ENCODE measurements at regions not wholly inside any gene's neighbourhood (a gene's known extent, or its start where the extent isn't known, plus 50 kb on each side); places are given as distances from the start of the nearest gene placed in this dataset.
"Not testable (repeated sequence)": the region's sequence is repeated elsewhere in the genome, so short reads cannot be mapped to it uniquely, and the experiment has no call there.

DNA sequence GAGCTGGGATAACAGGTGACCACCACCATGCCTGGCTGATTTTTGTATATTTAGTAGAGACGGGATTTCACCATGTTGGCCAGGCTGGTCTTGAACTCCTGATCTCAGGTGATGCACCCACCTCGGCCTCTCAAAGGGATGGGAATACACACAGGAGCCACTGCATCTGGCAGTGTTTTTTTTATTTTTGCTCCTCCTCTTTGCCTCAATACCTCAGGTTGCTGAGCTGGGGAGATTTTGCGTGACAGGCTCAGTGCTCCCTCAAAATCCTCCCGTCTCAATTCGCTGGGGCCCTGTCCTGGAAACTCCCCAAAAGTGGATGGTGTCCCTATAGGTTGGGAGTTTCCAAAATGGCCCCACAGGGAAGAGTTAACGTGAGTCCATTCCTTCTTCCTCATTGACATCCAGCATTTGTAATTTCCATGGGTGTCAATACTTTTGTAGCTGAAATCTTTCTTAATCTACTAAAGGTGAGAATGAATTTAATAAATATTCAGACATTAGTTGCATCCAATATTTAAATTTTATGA is 71.8 kb downstream of the GGTLC2 start:
- no peak for DNase-seq (ENCODE audit: low spot score)

DNA sequence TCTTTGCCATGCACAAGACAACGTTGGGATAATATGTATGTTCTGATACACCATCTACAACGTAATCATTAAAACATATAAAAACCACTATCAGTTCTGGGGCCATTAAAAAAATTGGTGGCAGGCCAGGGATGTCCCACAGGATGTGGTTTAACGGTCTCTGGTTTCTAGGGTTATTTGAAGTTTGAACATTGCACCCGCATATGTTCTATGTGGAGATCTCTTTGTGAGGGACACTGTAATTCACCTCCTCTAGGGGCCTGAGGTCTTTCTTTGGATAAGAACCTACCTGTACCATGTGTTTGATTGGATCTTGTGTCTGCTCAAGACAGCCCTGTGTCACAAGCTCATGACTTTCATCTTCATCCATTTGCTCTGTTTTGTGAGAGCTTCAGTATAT is 73.2 kb downstream of the GGTLC2 start:
- no peak for DNase-seq (ENCODE audit: low spot score)

GRCh38 chr22:22720201-22720723 is 75.8 kb downstream of the GGTLC2 start:
- DNase-seq (ENCODE audit: low spot score), result no peak

GRCh38 chr22:22720724-22721261 is 76.4 kb downstream of the GGTLC2 start:
- DNase-seq (ENCODE audit: low spot score), result no peak

DNA sequence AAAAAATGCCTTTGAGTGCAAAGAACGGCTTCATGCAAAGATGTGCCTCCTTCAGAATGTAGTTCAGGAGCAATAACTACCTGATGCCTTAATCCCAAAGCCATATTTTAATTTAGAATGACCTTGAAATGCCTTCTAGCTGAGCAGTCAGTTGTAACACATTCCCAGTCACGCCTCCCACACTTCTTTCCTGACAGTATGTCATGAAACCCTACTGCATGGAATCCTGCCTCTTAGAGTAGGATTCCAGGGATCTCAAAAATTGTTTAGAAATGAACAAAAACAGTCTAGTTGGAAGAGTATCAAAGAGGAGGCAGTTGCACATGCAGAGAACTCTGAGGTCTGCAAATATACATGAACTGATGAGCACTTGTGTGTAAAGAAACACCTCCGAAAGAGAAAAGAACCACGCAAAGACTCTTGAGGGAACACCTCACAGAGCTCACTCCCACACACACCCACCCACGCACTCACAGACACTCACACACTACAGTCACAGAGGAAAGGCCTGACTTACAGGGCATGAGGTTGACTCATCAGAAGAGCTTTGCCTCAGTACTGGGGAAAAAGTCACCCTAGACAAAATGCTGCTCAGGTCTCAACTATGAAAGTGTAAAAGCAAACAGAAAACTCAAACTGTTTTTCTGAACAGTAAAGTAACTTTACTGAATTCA is 77.4 kb downstream of the GGTLC2 start:
- DNase-seq (ENCODE audit: low spot score), result no peak

- no peak for DNase-seq (ENCODE audit: low spot score)
Observed at GRCh38 chr22:22728382-22728781, 84.0 kb downstream of the GGTLC2 start.

DNA sequence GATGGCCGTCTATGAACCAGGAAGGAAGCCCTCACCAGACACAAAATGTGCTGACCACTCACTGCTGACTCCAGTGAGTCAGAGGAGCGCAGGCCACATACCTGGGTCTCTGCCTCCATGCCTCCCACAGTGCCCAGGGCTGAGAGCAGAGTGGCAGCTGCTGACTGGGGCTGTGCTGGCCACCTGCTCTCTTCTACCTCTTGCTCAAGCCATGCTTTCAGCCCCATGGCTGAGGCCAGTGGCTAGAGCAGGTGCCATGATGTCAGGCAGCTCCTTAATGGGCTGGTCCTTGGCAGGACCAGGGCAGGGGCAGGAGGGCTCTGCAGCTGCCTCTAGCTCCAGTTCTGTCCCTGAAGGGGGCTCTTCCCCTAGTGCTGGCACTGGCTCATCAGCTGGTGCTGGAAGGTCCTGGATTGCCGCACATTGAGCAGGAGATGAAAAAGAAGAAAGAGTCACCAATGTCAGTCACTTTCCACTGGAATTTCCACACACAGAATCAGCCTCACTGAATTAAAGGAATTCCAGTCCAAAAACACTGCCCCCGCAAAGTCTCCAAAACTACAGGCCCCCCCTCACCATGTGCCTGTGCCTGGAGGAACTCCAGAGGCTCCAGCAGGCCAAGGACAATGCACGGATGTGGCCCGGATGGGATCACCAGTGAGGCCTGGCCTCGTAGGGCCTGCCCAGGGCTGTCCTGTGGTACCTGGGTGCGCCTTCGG is 86.4 kb downstream of the GGTLC2 start:
- no peak for DNase-seq (ENCODE audit: low spot score)

- DNase-seq (ENCODE audit: low spot score), result no peak
Observed at GRCh38 chr22:22731374-22731676, 86.9 kb downstream of the GGTLC2 start.

DNA sequence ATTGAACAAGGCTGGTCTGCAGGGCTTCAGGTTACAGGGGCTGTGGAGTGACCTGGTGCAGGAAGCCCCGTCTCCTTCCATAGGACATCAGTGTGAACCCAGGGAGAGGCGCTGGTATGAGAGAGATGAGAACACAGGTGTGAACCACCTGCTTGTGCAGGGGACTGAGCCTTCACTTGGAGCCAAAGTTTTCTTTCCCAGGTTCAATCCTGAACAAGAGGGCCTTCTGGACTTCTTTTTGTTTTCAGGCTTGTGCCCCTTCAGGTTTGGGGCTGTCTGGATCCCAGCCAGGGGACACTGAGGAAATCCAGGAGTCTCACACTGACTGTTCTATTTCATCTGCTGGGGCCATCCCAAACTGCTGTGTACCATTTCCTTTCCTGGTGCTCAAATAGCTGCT is 88.6 kb downstream of the GGTLC2 start:
- DNase-seq (ENCODE audit: low spot score), result not testable (repeated sequence)

GRCh38 chr22:22733881-22734373 is 89.5 kb downstream of the GGTLC2 start:
- DNase-seq (ENCODE audit: low spot score), result no peak

GRCh38 chr22:22734395-22735272 is 90.2 kb downstream of the GGTLC2 start:
- not testable (repeated sequence) for DNase-seq (ENCODE audit: low spot score)

DNA sequence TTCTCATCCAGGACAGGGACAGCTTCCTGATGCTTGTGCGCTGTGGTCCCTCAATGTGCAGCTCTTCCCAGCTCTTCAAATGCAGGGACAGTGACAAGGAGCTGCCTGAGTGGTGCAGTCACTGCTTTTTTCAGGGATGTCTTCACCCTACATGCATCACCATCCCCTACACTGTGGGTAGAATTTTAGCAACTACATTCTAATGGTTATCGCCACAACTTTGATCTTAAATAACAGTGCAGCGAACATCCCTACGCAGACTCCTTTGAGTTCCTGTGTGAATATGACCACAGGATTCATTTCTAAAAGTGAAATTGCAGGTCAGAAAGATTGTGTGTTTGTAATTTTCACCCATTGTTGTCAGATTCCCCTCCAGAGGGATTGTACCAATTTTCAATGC is 90.9 kb downstream of the GGTLC2 start:
- not testable (repeated sequence) for DNase-seq (ENCODE audit: low spot score)

DNA sequence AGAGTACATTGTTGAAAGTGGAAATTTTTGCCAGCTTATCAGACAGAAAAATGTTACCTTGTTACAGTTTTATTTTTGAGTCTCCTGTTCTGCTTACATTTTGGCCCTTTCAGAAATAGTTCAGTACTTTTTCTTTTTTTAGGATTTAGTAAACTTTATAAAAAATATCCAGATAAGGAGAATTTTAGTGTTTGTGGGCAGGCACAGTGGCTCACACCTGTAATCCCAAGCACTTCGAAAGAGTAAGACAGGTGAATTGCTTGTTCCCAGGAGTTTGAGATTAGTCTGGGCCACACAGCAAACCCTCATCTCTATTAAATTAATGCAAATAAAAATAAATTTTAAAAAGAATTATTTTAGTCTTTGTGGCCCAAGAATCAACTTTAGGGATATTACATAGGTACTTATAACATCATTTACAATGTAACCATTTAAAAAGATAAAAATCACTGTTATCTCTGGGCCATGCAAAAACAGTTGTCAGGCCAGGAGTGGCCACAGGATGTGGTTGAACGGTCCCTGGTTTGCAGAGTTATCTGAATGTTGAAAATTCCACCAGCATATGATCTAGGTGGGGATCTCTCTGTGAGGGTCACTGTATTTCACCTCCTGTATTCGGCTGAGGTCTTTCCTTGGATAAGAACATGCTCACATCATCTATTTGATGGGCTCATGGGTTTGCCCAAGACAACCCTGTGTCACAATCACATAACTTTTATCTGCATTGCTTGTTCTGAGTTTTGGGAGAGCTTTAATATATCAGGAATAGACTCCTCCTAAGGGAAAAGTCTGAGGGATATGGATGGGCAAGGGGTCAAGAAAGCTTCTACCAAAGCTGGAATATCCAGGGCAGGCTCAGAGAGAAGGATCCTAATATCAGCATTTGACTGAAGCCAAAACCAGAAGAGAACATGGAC is 91.5 kb downstream of the GGTLC2 start:
- no peak for DNase-seq (ENCODE audit: low spot score)

DNA sequence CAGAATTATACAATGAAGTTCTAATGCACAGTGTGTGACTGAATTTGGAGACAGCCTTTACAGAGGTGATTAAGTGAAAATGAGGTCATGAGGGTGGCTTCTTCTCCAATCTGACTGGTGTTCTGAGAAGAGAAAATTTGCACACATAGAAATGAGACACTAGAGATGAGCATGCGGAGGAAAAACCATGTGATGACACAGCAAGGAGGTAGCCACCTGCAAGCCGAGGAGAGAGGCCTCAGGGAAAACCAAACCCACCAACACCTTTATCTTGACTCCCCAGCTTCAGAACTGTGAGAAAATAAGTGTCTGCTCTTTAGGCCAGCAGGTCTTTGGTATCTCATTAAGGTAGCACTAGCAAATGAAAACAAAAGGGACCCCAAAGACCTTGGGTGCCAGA is 93.2 kb downstream of the GGTLC2 start:
- no peak for DNase-seq (ENCODE audit: low spot score)

DNA sequence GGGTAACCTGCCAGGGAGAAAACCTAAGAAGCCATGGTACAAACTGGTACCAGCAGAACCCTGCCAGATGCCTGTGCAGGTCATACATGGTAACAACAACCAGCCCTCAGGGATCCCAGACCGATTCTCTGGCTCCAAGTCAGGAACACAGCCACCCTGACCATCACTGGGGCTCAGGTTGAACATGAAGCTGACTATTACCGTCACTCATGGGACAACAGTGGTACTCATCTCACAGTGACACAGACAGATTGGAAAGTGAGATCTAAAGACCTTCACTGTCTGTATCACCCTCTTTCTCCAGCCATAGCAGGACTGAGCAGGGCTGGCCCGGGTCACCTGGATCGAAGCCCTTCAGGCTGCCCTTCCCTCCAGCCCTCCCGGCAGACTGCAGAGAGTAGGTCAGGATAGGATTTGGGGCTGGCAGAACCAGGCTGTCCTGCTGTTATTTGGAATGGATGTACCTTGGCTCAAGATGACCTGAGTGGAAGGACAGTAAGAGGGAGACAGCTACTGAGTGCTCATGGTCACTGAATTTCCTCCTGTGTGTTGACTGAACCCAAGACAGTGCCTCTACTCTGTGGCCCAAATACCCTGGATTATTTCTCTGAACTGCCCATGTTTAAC is 94.7 kb downstream of the GGTLC2 start:
- no peak for DNase-seq (ENCODE audit: low spot score)

DNA sequence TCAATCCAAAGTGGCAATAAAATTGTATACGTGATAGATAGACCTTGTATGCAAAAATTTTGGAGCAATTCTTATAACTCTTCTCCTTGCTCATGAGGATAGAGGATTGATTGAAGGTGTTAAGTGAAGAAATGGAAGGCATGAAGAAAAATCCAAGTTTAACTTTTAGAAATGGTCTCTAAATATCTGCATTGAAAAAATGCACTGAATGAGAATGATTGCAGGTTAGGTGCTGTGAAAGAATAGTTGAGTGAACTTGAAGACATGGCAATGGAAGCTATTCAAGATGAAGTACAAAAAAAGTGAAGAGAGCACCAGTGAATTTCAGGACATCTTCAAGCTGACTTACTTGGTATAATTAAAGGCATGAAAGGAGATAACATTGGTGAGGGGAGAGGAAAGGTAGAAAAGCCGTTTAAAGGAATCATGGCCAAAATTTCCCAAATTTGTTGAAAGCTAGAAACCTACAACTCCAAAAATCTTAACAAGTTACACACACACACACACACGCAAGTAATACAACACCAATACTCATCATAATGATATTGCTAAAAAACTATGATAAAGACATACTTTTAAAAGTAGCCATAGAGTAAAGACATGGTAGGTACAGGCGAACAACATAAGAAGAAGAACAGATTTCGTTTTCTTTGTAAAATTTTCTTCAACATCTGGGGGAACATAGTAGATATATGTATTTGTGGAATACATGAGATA is 96.3 kb downstream of the GGTLC2 start:
- no peak for DNase-seq (ENCODE audit: low spot score)

GRCh38 chr22:22741843-22742242 is 97.4 kb downstream of the GGTLC2 start:
- no peak for DNase-seq (ENCODE audit: low spot score)

DNA sequence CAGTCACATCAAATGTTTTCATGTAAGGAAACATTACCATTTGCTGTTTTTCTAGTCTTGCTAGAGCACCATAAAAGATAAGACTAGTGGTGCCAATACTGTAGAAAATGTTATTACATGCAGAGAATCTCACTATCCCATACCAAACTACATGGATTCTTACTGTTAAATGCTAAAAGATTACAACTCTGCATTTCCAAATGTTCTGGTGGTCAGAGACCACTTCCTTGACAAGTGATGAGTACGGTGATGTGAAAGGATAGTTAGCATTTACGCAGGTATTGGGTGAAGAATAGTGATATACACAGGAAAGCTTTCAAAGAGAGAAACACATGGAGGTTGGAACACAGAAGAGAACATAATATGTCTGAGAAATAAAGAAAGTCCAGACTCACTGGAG is 98.2 kb downstream of the GGTLC2 start:
- no peak for DNase-seq (ENCODE audit: low spot score)

GRCh38 chr22:22743128-22743760 is 98.8 kb downstream of the GGTLC2 start:
- no peak for DNase-seq (ENCODE audit: low spot score)
